Right ventricle myocardium inferior (tissue), 1 donor: ENCODE measurements at regions not wholly inside any gene's neighbourhood (a gene's known extent, or its start where the extent isn't known, plus 50 kb on each side); places are given as distances from the start of the nearest gene placed in this dataset.
A peak's percentile ranks its signal among the peaks of the same experiment; 100 is the strongest.

Source experiments
- ATAC-seq: fragments of 200-7000 bp; cut with Tn5 transposase; one replicate; pipeline ENCODE4 v1.9.1; 2020; ENCODE audit warnings: mild to moderate bottlenecking, moderate library complexity
- DNase-seq: peaks from one replicate; pipeline ENCODE4 v3.0.0; 2021; ENCODE audit errors: missing footprints
- intact Hi-C: fragments of 100-400 bp; cut with DNase I; formaldehyde crosslinking; loops from one replicate; pipeline ENCODE4 v1.11.0; 2022
- donor health status: DM: no; HTN: yes; CAD: no; lungs with severe emphysema.

- DNase-seq (no peak), ATAC-seq (peak; percentile 85)
- intact Hi-C loops: no loop called here
These were observed 67.0 kb downstream of the CHRNA1 start for GRCh38 chr2:174697255-174697654.

GRCh38 chr2:174694920-174695319, 69.4 kb downstream of the CHRNA1 start:
- intact Hi-C loops: no loop called here
- no peak for ATAC-seq
- no peak for DNase-seq

GRCh38 chr2:174694196-174694878, 69.9 kb downstream of the CHRNA1 start:
- intact Hi-C loops: no loop called here
- DNase-seq (no peak), ATAC-seq (no peak)

GRCh38 chr2:174693344-174693743, 70.9 kb downstream of the CHRNA1 start:
- no peak for ATAC-seq
- intact Hi-C loops: no loop called here
- no peak for DNase-seq

- no peak for ATAC-seq
- DNase-seq: no peak
- intact Hi-C loops: no loop called here
These were observed 71.9 kb downstream of the CHRNA1 start for GRCh38 chr2:174692256-174692919.

- ATAC-seq (no peak), DNase-seq (no peak)
- intact Hi-C loops: no loop called here
These were observed 73.0 kb downstream of the CHRNA1 start for GRCh38 chr2:174691201-174691779.

GRCh38 chr2:174690026-174690425, 74.2 kb downstream of the CHRNA1 start:
- ATAC-seq (no peak), DNase-seq (no peak)
- intact Hi-C loops: no loop called here

- no peak for ATAC-seq
- intact Hi-C loops: loop anchor here (5.0 to 10.0 kb wide), 2 partner anchors 113 to 226 kb away; no protein-coding TSS in a partner anchor
- DNase-seq: no peak
These were observed 76.2 kb downstream of the CHRNA1 start for GRCh38 chr2:174688079-174688478.

GRCh38 chr2:174686430-174686829, 77.8 kb downstream of the CHRNA1 start:
- DNase-seq (no peak), ATAC-seq (no peak)
- intact Hi-C loops: loop anchor here (5.0 to 10.0 kb wide), 2 partner anchors 112 to 224 kb away; no protein-coding TSS in a partner anchor

GRCh38 chr2:174683392-174683759, 80.9 kb downstream of the CHRNA1 start:
- ATAC-seq (no peak), DNase-seq (no peak)
- intact Hi-C loops: loop anchor here (10.0 kb wide), 1 partner anchor 109 kb away; no protein-coding TSS in a partner anchor

GRCh38 chr2:174682578-174683391, 81.5 kb downstream of the CHRNA1 start:
- peak; percentile 85 for DNase-seq
- intact Hi-C loops: loop anchor here (10.0 kb wide), 1 partner anchor 108 kb away; no protein-coding TSS in a partner anchor
- ATAC-seq: peak; percentile 86

GRCh38 chr2:174682007-174682577, 82.2 kb downstream of the CHRNA1 start:
- intact Hi-C loops: loop anchor here (10.0 kb wide), 1 partner anchor 107 kb away; no protein-coding TSS in a partner anchor
- ATAC-seq: peak; percentile 55
- DNase-seq: no peak

GRCh38 chr2:174681099-174682006, 82.9 kb downstream of the CHRNA1 start:
- DNase-seq (no peak), ATAC-seq (peak; percentile 60)
- intact Hi-C loops: loop anchor here (10.0 kb wide), 1 partner anchor 107 kb away; no protein-coding TSS in a partner anchor

- intact Hi-C loops: loop anchor here (10.0 kb wide), 1 partner anchor 105 kb away; no protein-coding TSS in a partner anchor
- ATAC-seq (no peak), DNase-seq (no peak)
These were observed 82.6 kb upstream of the WIPF1 start for GRCh38 chr2:174680221-174680620.

- no peak for ATAC-seq
- intact Hi-C loops: no loop called here
- no peak for DNase-seq
These were observed 80.8 kb upstream of the WIPF1 start for GRCh38 chr2:174678395-174678794.

GRCh38 chr2:174675615-174676014, 78.0 kb upstream of the WIPF1 start:
- no peak for DNase-seq
- ATAC-seq: no peak
- intact Hi-C loops: no loop called here

- DNase-seq (no peak), ATAC-seq (no peak)
- intact Hi-C loops: no loop called here
These were observed 76.3 kb upstream of the WIPF1 start for GRCh38 chr2:174673876-174674275.

GRCh38 chr2:174673440-174673839, 75.8 kb upstream of the WIPF1 start:
- ATAC-seq: no peak
- intact Hi-C loops: no loop called here
- DNase-seq: no peak
